ENCODE measurements at regions not wholly inside any gene's neighbourhood (a gene's known extent, or its start where the extent isn't known, plus 50 kb on each side); places are given as distances from the start of the nearest gene placed in this dataset.
"Not testable (repeated sequence)": the region's sequence is repeated elsewhere in the genome, so short reads cannot be mapped to it uniquely, and the experiment has no call there.

- Histone ChIP-seq H3K4me3 (no peak overlapping the region), H3K27ac (no peak overlapping the region)
Observed at GRCh38 chr5:112532654-112533360, 113.7 kb upstream of the EPB41L4A start.

- Histone ChIP-seq H3K27ac (no peak overlapping the region), H3K4me3 (no peak overlapping the region)
Observed at GRCh38 chr5:112533362-112533761, 114.3 kb upstream of the EPB41L4A start.

GRCh38 chr5:112534067-112534583, 115.0 kb upstream of the EPB41L4A start:
- Histone ChIP-seq H3K4me3 (no peak overlapping the region), H3K27ac (no peak overlapping the region)

- H3K4me3 ChIP-seq = no peak overlapping the region
- H3K27ac ChIP-seq = no peak overlapping the region
Observed at GRCh38 chr5:112534611-112535255, 115.7 kb upstream of the EPB41L4A start.

GRCh38 chr5:112535356-112535755, 116.3 kb upstream of the EPB41L4A start:
- Histone ChIP-seq H3K4me3 (no peak overlapping the region), H3K27ac (no peak overlapping the region)

GRCh38 chr5:112544558-112544957, 125.5 kb upstream of the EPB41L4A start:
- not testable (repeated sequence) for H3K4me3 ChIP-seq, H3K27ac ChIP-seq

- H3K27ac ChIP-seq = no peak overlapping the region
- no peak overlapping the region for H3K4me3 ChIP-seq
Observed at GRCh38 chr5:112546946-112547592, 128.0 kb upstream of the EPB41L4A start.

GRCh38 chr5:112548246-112548881, 129.3 kb upstream of the EPB41L4A start:
- Histone ChIP-seq H3K4me3 (no peak overlapping the region), H3K27ac (no peak overlapping the region)

- Histone ChIP-seq H3K4me3 (no peak overlapping the region), H3K27ac (no peak overlapping the region)
Observed at GRCh38 chr5:112549127-112549526, 130.1 kb upstream of the EPB41L4A start.

- no peak overlapping the region for H3K27ac ChIP-seq
Observed at GRCh38 chr5:112549605-112550166, 130.6 kb upstream of the EPB41L4A start.

GRCh38 chr5:112551419-112552032, 132.4 kb upstream of the EPB41L4A start:
- H3K4me3 ChIP-seq = no peak overlapping the region
- no peak overlapping the region for H3K27ac ChIP-seq

More at GRCh38 chr5:112549605-112550166, 130.6 kb upstream of the EPB41L4A start:
- no peak overlapping the region for H3K4me3 ChIP-seq

GRCh38 chr5:112552216-112552615, 133.1 kb upstream of the EPB41L4A start:
- H3K27ac ChIP-seq = no peak overlapping the region
- no peak overlapping the region for H3K4me3 ChIP-seq

GRCh38 chr5:112552791-112553190, 133.7 kb upstream of the EPB41L4A start:
- no peak overlapping the region for H3K27ac ChIP-seq
- H3K4me3 ChIP-seq = no peak overlapping the region

GRCh38 chr5:112554101-112554977, 135.3 kb upstream of the EPB41L4A start:
- no peak overlapping the region for H3K27ac ChIP-seq
- no peak overlapping the region for H3K4me3 ChIP-seq

- Histone ChIP-seq H3K27ac (no peak overlapping the region), H3K4me3 (no peak overlapping the region)
Observed at GRCh38 chr5:112555197-112555596, 136.1 kb upstream of the EPB41L4A start.

- H3K4me3 ChIP-seq = no peak overlapping the region
- H3K27ac ChIP-seq = no peak overlapping the region
Observed at GRCh38 chr5:112555691-112556090, 136.6 kb upstream of the EPB41L4A start.

GRCh38 chr5:112559501-112559900, 140.4 kb upstream of the EPB41L4A start:
- H3K4me3 ChIP-seq, H3K27ac ChIP-seq: not testable (repeated sequence)

GRCh38 chr5:112560371-112560770, 141.3 kb upstream of the EPB41L4A start:
- Histone ChIP-seq H3K4me3 (no peak overlapping the region), H3K27ac (no peak overlapping the region)
